ENCODE measurements at regions not wholly inside any gene's neighbourhood (a gene's known extent, or its start where the extent isn't known, plus 50 kb on each side); places are given as distances from the start of the nearest gene placed in this dataset.
"Not testable (repeated sequence)": the region's sequence is repeated elsewhere in the genome, so short reads cannot be mapped to it uniquely, and the experiment has no call there.

GRCh38 chr4:116150152-116150551 is 935.2 kb downstream of the TRAM1L1 start:
- no peak for DNase-seq (ENCODE audit: low read depth in 2 of 2)

DNA sequence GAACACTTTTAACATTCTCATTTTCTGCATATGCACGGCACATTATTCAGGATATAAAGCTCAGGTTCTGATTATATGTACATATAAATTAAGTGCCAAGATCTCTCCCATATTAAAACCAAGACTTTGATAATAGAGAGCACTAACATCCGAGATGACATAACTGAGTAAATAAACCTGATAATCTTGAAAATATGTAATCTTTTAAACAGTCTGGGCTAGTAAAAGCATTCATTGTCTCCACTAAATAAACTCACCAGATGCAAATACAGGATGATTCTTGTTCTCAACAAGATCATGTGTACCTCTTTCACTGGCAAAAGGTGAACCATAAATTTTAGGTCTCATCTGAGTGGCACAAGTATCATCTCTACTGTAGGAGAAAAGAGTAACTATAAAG is 942.2 kb downstream of the TRAM1L1 start:
- DNase-seq (ENCODE audit: low read depth in 2 of 2) = no peak

DNA sequence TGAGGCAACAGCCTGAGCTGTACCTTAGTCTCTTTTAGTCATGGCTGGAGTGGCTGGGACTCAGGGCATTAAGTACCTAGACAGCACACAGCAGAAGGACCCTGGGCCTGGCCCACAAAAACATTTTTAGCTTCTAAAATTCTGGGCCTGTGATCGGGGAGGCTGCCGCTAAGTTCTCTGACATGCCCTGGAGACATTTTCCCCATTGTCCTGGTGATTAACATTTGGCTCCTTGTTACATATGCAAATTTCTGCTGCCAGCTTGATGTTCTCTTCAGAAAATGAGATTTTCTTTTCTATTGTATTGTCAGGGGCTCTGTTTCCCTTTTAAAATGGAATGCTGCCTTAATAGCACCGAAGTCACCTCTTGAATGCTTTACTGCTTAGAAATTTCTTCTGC is 952.4 kb downstream of the TRAM1L1 start:
- DNase-seq (ENCODE audit: low read depth in 2 of 2) = no peak

DNA sequence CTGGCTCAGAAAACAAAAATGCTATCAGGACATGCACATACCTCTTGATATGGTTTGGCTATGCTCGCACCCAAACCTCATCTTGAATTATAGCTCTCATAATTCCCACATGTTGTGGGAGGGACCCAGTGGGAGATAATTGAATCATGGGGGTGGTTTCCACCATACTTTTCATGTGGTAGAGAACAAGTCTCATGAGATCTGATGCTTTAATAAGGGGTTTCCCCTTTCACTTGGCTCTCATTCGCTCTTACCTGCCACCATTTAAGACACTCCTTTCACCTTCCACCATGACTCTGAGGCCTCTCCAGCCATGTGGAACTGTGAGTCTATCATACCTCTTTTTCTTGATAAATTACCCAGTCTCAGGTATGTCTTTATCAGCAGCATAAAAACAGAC is 958.6 kb downstream of the TRAM1L1 start:
- DNase-seq (ENCODE audit: low read depth in 2 of 2) = no peak

DNA sequence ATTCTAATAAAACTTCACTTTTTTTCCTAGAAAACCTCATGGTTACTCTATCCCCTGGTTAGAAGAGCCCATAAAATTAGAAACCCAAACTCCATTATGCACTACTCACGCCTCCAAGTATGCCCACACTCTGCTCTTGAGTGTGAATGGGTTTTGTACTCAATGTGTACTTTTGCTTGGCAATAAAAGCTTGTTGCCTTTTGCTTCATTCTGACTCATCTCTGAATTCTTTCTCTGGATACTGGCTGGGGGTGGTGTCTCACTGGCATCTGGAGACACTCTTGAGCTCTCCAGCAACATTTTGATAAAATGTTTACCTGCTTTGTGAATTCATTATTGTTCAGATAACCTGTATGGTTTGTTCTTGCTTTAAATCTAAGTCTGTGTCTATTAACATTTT is 963.3 kb downstream of the TRAM1L1 start:
- DNase-seq (ENCODE audit: low read depth in 2 of 2) = no peak

DNA sequence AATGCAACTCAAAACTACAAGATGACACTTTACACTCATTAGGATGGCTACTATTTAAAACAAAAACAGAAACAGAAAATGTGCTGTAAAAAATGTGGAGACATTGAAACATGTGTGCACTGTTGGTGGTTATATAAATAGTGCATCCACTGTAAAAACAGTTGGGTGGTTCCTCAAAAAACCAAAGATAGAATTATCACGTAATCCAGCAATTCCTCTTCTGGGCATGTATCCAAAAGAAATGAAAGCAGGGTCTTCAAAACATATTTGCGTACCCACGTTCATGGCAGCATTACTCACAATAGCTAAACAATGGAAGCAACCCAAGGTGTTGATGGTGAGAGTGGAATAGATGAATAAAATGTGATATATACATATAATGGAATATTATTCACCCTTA is 967.2 kb downstream of the TRAM1L1 start:
- DNase-seq (ENCODE audit: low read depth in 2 of 2) = no peak

- not testable (repeated sequence) for DNase-seq (ENCODE audit: low read depth in 2 of 2)
Observed at GRCh38 chr4:116112861-116113260, 972.5 kb downstream of the TRAM1L1 start.

GRCh38 chr4:116110713-116111112 is 974.7 kb downstream of the TRAM1L1 start:
- DNase-seq (ENCODE audit: low read depth in 2 of 2) = no peak

- DNase-seq (ENCODE audit: low read depth in 2 of 2) = no peak
Observed at GRCh38 chr4:116108606-116109005, 976.8 kb downstream of the TRAM1L1 start.

DNA sequence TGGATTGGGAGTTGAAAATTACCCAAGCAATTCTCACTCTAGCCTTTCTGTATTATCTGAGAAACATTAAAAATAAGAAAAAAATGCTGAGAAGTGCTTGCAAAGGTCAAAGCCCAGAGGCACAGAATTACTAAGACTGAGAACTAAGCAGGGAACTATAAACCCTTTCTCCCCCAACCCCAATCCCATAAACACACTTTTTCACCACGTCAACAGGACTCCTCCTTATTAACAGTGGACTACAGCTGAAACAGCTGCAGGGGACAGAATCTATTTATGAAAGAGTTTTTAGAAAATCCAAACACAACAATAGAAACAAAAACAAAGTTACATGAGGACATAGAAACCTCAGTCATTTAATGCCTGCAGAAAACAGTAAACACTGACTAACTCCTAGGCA is 984.1 kb downstream of the TRAM1L1 start:
- DNase-seq (ENCODE audit: low read depth in 2 of 2) = no peak

DNA sequence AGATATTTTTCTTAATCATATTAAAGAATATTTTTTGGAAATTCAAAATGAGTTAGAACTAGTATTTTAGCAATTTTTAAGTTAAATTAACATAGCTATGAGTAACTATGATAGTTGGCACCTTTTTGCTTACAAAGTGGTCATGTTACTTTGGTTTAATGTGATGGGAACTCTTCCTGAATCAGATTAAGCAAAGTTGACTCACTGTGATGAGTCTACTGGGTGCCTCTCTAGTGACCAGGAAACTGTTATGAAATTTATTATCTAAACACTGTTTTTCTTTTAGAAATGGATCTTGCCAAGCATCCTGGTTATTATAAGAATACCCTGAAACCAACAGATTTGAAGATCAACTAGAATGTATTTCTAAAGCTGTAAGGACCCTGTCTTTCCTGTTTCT is 985.8 kb downstream of the TRAM1L1 start:
- no peak for DNase-seq (ENCODE audit: low read depth in 2 of 2)

GRCh38 chr4:116097353-116097752 is 983.9 kb upstream of the NDST4 start:
- DNase-seq (ENCODE audit: low read depth in 2 of 2) = not testable (repeated sequence)

- no peak for DNase-seq (ENCODE audit: low read depth in 2 of 2)
Observed at GRCh38 chr4:116092961-116093360, 979.5 kb upstream of the NDST4 start.

DNA sequence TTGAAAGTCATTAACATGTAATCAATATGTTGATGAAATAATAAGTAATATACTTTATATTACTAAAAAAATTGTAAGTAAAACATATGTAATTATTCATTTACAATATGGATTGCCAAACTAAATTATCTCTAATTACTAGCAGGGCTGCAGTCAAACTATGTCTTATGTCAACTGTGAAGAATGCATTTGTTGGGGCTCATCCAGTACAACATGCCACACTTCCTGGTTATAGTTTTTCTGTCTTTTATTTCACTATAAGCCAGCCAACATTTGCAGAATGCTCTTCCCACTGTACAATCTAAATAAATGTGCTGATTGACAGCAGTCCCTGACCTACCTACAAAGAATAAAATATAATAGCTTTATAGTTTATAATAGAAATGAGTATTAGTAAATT is 975.4 kb upstream of the NDST4 start:
- DNase-seq (ENCODE audit: low read depth in 2 of 2) = no peak

DNA sequence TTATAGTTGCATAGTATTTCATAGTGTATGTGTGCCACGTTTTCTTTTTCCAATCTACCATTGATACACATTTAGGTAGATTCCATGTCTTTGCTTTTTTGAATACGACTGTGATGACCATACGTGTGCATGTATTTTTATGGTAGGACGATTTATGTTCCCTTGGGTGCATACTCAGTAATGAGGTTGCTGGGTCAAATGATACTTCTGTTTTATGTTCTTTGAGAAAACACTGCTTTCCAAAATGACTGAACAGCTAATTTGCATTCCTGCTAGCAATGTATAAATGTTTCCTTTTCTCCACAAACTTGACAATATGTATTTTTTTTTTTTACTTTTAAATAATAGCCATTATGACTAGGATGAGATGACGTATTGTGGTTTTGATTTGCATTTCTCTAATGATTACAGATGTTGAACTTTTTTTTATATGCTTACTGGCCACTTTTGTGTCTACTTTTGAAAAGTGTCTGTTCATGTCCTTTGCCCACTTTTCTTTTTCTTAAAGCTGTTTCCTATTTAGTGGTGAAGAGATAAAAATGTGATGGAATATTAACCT is 969.5 kb upstream of the NDST4 start:
- DNase-seq (ENCODE audit: low read depth in 2 of 2) = no peak

DNA sequence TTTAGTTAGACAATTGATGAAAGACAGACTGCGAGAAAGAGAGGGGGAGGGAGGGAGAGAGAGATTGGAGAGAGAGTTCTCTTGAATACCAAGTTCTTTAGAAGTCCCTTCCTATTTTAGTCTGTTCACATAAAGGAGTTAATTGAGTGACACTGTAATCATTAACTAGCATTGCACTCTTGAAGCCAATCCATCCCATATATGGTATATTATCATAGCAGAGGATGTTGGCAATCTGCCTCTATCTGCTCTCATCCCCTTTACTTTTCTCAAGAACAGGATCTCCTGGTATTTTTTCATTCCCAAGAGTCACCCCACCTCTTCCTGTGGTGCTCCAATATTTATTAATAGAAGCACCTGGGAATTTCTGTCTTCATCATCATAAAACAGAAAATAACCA is 959.6 kb upstream of the NDST4 start:
- DNase-seq (ENCODE audit: low read depth in 2 of 2) = no peak

DNA sequence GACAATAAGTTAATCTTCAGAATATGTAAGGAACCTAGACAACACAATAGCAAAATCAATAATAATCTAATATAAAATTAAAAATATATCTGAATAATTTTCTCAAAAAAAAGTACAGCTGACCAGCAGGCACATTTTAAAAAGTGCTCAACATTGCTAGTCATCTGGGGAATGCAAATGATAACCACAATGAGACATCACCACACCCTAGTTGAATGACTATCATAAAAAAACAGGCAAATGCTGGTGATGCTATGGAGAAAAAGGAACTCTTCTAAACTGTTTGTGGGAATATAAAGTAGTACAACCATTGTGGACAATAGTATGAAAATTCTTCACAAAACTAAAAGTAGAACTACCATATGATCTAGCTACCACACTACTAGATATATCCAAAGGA is 956.9 kb upstream of the NDST4 start:
- no peak for DNase-seq (ENCODE audit: low read depth in 2 of 2)

DNA sequence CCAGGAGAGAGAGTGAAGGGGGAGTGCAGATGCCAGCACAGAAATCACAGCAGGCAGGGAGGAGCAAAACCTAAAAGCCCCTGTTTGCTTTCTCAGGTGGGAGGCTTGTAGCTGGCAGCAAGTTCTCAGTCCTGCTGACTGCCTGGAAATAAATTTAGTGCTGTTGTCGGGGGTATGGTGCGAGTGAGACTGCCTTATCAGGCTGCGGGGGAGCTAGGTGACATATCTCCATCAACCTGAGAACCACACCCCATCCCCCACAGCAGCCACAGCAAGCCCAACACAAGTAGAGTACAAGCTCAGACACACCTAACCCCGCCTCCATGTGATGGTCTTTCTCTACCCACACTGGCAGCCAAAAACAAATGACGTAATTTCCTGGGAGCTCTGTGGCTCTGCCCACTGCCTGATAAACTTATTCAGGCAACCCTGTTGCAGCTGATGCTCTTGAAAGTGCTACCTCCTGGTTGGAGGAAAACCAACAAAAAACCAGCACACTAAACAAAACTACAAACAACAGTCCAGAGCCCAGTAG is 953.4 kb upstream of the NDST4 start:
- DNase-seq (ENCODE audit: low read depth in 2 of 2) = no peak

GRCh38 chr4:116064331-116064730 is 950.9 kb upstream of the NDST4 start:
- no peak for DNase-seq (ENCODE audit: low read depth in 2 of 2)

GRCh38 chr4:116059361-116059760 is 945.9 kb upstream of the NDST4 start:
- no peak for DNase-seq (ENCODE audit: low read depth in 2 of 2)

GRCh38 chr4:116058129-116058528 is 944.7 kb upstream of the NDST4 start:
- no peak for DNase-seq (ENCODE audit: low read depth in 2 of 2)

GRCh38 chr4:116055857-116056827 is 942.7 kb upstream of the NDST4 start:
- DNase-seq (ENCODE audit: low read depth in 2 of 2) = no peak

DNA sequence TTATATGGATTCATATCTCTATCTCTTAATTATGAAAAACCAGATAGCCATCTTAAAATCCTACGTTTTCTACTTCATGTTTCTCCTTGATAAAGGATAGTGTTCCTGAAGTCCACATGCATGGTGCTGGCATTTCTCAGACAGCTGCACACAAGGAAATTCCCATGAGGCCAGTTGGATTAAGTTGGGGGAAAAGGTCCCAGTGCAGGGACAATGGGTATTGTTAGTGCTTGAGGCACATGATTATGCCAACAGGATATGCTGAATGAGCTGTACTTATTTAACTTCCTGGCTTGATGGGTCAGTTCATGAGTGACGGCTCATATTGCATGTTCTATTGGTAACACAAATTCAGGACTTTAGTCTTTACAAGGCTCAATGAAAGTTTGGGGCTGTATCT is 913.9 kb upstream of the NDST4 start:
- no peak for DNase-seq (ENCODE audit: low read depth in 2 of 2)
